Body of pancreas (tissue), 4 donors: ENCODE measurements at regions not wholly inside any gene's neighbourhood (a gene's known extent, or its start where the extent isn't known, plus 50 kb on each side); places are given as distances from the start of the nearest gene placed in this dataset.

Source experiments
- ATAC-seq: fragments of 150-250 bp; one replicate; pipeline ENCODE4 v1.9.1; 2016
- DNase-seq, 4 donors: peaks; one replicate each; pipeline ENCODE4 v3.0.0-alpha.2; 2019
- H3K27ac ChIP-seq, 4 donors: fragments of 200-600 bp; sonication (generic); 1 replicate in 3 of 4; 2 replicates in 1 of 4; pipeline versions ENCODE4 v1.5.1 to v1.6.1; 2016 to 2019; ENCODE audit warnings: mild to moderate bottlenecking in 1 of 4, mixed read lengths in 1 of 4, moderate library complexity in 1 of 4
- H3K27me3 ChIP-seq, 2 donors: fragments of 200-600 bp; sonication (generic); one replicate each; pipeline ENCODE4 v1.6.0; 2016; ENCODE audit warnings: mild to moderate bottlenecking in 1 of 2
- H3K36me3 ChIP-seq, 2 donors: fragments of 200-600 bp; sonication (generic); replicated peaks in 1 of 2; 2 replicates each; pipeline ENCODE4 v1.5.1; 2016; ENCODE audit warnings: low read depth in 2 of 2; ENCODE audit not compliant: insufficient read depth in 1 of 2
- H3K4me1 ChIP-seq: fragments of 200-600 bp; sonication (generic); one replicate; pipeline ENCODE4 v1.6.0; 2016
- H3K4me3 ChIP-seq, 2 donors: fragments of 200-600 bp; sonication (generic); 1 replicate in 1 of 2; 2 replicates in 1 of 2; pipeline ENCODE4 v1.5.1; 2016 to 2019
- H3K9me3 ChIP-seq, 3 donors: fragments of 200-600 bp; sonication (generic); 1 replicate in 2 of 3; 2 replicates in 1 of 3; pipeline ENCODE4 v1.5.1; 2016
- CTCF ChIP-seq, 7 experiments: fragments of 450-650 bp in 4 of 7; fragments of 200-600 bp in 3 of 7; sonication (generic) in 3 of 7; IDR thresholded peaks; one replicate each; pipeline ENCODE4 v1.5.1; 2016 to 2019; ENCODE audit warnings: antibody characterized with exemption in 7 of 7
- POLR2A ChIP-seq, 3 donors: fragments of 450-650 bp; IDR thresholded peaks; one replicate each; pipeline ENCODE4 v1.6.1; 2016; ENCODE audit warnings: antibody characterized with exemption in 3 of 3, mild to moderate bottlenecking in 2 of 3
- WGBS, 2 donors: methylation state at CpG; one replicate each; pipeline ENCODE4 v1.1.5; 2017; 5-methylcytosine and 5-hydroxymethylcytosine counted together
- intact Hi-C: fragments of 100-400 bp; cut with DNase I; formaldehyde crosslinking; loops from one replicate; pipeline ENCODE4 v1.15.1; 2023

DNA sequence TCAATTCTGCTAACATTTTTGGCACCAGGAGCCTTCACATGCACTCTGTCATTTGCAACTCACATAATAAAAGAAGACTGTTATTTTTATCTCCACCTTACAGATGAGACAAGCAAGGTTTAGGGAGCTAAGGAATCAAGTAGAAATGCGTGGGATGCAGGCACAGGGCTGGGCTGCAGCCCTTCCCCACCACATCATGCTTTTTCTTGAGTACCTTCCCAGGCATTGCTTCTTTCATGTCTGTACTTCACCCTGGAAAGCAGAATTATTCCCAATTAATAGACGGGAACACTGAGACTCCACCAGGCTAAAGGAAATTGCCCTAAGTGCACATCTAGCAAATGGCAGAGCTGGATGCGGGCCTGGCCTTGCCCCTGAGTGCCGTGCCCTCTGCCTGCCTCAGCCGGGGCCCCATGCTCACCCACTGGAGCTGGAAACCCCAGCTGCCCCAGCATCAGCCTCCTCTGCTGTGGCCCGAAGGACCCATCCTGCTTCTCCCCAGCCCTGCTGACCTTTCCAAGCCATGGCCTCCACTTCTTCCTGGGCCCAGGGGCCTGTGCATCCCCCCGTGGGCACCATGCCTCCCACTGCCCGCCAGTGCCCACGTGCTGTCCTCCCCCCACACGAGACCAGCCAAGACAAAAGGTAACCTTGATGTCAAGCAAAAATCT, 257.5 kb downstream of the TOMM20 start:
- no peaks in the 10 kb centered on the region for H3K9me3 ChIP-seq
- WGBS, 2 donors: 86 to 88% methylated on average over 9 to 10 of the region's 10 CpGs
- intact Hi-C loops: no loop called here
- no peak for ATAC-seq
- DNase-seq: no peak
- TF ChIP-seq POLR2A (IDR thresholded peaks at IDR 0.05) (no peak), CTCF (IDR thresholded peaks at IDR 0.05) (no peak)
- H3K27me3 ChIP-seq: no peaks in the 10 kb centered on the region
- peaks cover 18% of the 10 kb centered on the region for H3K4me1 ChIP-seq
- no peak overlapping the region for H3K27ac ChIP-seq
- no peak overlapping the region for H3K4me3 ChIP-seq
- no peaks in the 10 kb centered on the region for H3K36me3 ChIP-seq

- Histone ChIP-seq H3K36me3 (no peaks in the 10 kb centered on the region), H3K27me3 (no peaks in the 10 kb centered on the region), H3K27ac (no peak overlapping the region), H3K9me3 (no peaks in the 10 kb centered on the region), H3K4me3 (no peak overlapping the region), H3K4me1 (peaks cover 11% of the 10 kb centered on the region)
- intact Hi-C loops: no loop called here
- DNase-seq: no peak
- WGBS, 2 donors: 94 to 95% methylated on average over 10 to 11 of the region's 11 CpGs
- no peak for ATAC-seq
- TF ChIP-seq CTCF (IDR thresholded peaks at IDR 0.05) (no peak), POLR2A (IDR thresholded peaks at IDR 0.05) (no peak)
These were observed 258.3 kb downstream of the TOMM20 start for GRCh38 chr1:234870020-234870981.

GRCh38 chr1:234869182-234870019, 259.2 kb downstream of the TOMM20 start:
- H3K4me3 ChIP-seq: no peak overlapping the region
- no peaks in the 10 kb centered on the region for H3K9me3 ChIP-seq
- no peaks in the 10 kb centered on the region for H3K27me3 ChIP-seq
- 83 to 96% methylated on average over 16 of the region's 16 CpGs for WGBS, 2 donors
- H3K4me1 ChIP-seq: peaks cover 9% of the 10 kb centered on the region
- H3K36me3 ChIP-seq: no peaks in the 10 kb centered on the region
- DNase-seq: no peak
- H3K27ac ChIP-seq: no peak overlapping the region
- intact Hi-C loops: no loop called here
- ATAC-seq: no peak
- no peak for TF ChIP-seq POLR2A (IDR thresholded peaks at IDR 0.05)
- TF ChIP-seq CTCF (IDR thresholded peaks at IDR 0.05): no peak

- Histone ChIP-seq H3K27me3 (no peaks in the 10 kb centered on the region), H3K4me1 (peaks cover 11% of the 10 kb centered on the region), H3K4me3 (no peak overlapping the region), H3K36me3 (no peaks in the 10 kb centered on the region), H3K27ac (no peak overlapping the region), H3K9me3 (no peaks in the 10 kb centered on the region)
- no peak for DNase-seq
- intact Hi-C loops: no loop called here
- no peak for ATAC-seq
- 86 to 91% methylated on average over 6 of the region's 6 CpGs for WGBS, 2 donors
- TF ChIP-seq POLR2A (IDR thresholded peaks at IDR 0.05) (no peak), CTCF (IDR thresholded peaks at IDR 0.05) (no peak)
These were observed 258.5 kb upstream of the IRF2BP2 start for GRCh38 chr1:234868296-234869147.
